Endometrial microvascular endothelial cells (primary cell): ENCODE measurements at regions not wholly inside any gene's neighbourhood (a gene's known extent, or its start where the extent isn't known, plus 50 kb on each side); places are given as distances from the start of the nearest gene placed in this dataset.
"Not testable (repeated sequence)": the region's sequence is repeated elsewhere in the genome, so short reads cannot be mapped to it uniquely, and the experiment has no call there.

ENCODE experiments used
- in situ Hi-C: cut with HindIII; loops from 2 replicates; pipeline ENCODE4 v1.10.0; 2017; ENCODE audit warnings: low sequenced_read_pairs, low pct_unique_long_range_greater_than_20kb; ENCODE audit errors: inconsistent ontology term

GRCh38 chr14:38973083-38973700 is 129.8 kb downstream of the SEC23A start:
- in situ Hi-C loops, result no loop called here

DNA sequence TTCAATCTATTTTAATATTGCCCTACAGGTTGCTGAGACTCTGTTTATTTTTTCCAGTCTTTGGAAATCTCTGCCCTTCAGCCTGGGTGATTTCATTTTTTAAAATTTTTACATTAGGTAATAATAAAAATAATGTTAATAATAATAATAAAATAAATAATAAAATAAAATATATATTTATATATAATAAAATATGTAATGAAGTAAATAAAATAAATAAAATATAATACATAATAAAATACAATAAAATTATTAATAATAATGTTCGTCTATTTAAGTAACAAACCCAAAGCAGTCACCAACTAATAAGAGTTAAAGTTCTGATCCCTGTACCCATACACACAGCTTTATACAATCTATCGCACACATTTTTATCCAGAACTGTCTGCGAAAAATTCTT is 130.5 kb downstream of the SEC23A start:
- in situ Hi-C loops, result no loop called here

GRCh38 chr14:38971258-38971921 is 131.6 kb downstream of the SEC23A start:
- in situ Hi-C loops, result no loop called here

- in situ Hi-C loops, result no loop called here
Measured at GRCh38 chr14:38964630-38965029, 138.4 kb downstream of the SEC23A start.

GRCh38 chr14:38960946-38961531 is 142.0 kb downstream of the SEC23A start:
- in situ Hi-C loops, result no loop called here

DNA sequence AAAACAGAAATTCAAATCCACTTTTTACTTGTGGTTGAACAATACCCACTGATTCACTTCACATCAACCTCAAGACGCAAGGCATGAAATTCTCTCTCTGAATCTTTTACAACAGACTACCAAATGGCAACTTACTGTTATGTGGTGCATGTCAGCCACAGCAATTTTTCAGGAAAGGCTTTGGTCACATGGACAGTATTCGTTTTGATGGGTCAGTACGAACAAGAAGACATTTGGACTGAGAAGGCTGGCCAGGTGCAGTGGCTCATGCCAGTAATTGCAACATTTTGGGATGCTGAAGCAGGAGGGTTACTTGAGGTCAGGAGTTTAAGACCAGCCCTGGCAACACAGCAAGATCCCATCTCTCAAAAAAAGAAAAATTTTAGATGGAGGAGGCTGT is 144.0 kb downstream of the SEC23A start:
- in situ Hi-C loops, result no loop called here

DNA sequence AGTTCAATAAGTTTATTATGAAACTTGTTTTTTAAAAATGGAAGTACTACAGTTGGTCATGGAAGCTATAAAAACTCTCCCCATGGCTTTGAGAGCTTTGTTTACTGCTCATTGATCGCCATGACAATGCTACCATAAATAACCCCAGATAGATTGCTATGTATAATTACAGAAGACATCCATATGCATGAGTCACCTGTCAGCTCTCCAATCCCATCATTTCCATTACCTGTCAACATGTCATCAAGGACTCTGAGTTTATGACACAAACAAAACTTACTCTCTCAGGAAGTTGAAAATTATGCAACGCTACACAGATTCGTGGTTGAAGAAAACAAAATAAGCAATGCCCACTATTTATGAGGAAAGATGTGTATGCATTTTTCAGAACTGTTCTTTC is 144.4 kb downstream of the SEC23A start:
- in situ Hi-C loops, result no loop called here

DNA sequence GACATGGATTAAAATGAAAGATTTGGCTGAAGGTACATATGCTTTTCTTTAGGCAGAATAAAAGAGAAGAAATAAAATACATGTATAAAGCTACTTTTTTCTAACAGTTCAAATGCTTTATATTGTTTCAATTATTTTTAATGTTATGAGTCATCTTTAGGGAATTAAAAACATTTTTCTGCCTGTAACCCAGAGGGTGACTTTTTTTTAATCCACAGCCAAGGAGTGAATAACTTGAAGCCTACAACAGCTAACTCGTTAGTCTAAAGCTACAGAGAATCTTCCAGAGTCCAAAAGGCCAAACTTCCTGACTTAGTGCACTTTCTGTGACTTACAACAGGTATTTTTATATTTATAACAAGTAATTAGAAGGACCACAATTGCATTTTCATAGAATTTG is 151.6 kb downstream of the SEC23A start:
- in situ Hi-C loops, result no loop called here

DNA sequence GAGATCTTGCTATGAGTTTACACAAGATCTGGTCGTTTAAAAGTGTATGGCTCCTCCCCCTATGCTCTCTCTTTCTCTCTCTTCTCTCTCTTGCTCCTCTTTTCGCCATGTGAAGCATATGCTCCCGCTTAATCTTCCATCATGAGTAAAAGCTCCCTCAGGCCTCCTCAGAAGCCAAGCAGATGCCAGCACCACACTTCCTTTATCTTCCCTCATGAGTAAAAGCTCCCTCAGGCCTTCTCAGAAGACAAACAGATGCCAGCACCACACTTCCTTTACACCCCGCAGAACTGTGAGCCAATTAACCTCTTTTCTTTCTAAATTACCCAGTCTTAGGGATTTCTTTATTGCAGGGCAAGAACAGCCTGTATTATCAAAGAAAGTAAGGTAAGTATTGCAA is 152.4 kb downstream of the SEC23A start:
- in situ Hi-C loops, result no loop called here

DNA sequence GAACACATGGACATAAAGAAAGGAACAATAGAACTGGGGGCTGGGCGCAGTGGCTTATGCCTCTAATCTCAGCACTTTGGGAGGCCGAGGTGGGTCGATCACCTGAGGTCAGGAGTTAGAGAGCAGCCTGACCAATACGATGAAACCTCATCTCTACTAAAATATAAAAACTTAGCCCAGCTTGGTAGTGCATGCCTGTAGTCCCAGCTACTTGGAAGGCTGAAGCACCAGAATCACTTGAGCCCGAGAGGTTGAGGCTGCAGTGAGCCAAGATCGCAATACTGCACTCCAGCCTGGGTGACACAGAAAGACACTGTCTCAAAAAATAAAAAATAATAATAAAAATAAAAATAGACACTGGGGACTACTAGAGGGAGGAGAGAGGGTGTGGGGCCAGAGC is 154.5 kb downstream of the SEC23A start:
- in situ Hi-C loops, result no loop called here

DNA sequence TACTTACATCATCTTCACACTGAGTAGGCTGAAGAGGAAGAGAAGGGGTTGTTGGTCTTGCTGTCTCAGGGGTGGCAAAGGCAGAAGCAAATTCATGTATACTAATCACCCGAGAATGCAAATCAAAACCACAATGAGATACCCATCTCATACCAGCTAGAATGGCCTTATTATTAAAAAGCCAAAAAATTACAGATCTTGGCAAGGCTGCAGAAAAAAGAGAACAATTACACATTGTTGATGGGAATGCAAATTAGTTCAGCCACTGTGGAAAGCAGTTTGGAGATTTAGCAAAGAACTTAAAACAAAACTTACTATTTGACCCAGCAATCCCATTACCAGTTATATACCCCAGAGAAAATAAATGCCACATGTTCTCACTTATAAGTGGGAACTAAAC is 154.9 kb downstream of the SEC23A start:
- in situ Hi-C loops, result no loop called here

- in situ Hi-C loops, result no loop called here
Measured at GRCh38 chr14:38947343-38947742, 155.7 kb downstream of the SEC23A start.

DNA sequence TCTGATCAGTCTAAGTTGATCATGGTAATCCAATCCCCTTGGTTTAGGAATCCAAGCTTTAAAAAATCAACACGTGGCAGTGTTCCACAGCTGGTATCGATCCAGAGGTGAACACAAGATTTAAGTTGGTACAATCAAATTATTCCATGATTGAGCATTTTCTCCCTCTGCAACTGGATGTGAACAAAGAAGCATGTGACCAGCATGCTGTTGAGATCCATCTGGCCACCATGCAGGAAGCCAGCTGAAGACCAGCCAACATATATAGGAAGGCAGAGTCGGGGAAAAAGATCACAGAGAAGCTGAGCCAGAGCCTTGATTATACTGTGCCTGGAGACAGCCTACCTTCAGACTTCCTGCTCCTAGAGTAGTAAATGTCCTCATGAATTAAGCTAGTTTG is 158.3 kb downstream of the SEC23A start:
- in situ Hi-C loops, result no loop called here

- in situ Hi-C loops, result no loop called here
Measured at GRCh38 chr14:38941488-38941887, 161.5 kb downstream of the SEC23A start.

DNA sequence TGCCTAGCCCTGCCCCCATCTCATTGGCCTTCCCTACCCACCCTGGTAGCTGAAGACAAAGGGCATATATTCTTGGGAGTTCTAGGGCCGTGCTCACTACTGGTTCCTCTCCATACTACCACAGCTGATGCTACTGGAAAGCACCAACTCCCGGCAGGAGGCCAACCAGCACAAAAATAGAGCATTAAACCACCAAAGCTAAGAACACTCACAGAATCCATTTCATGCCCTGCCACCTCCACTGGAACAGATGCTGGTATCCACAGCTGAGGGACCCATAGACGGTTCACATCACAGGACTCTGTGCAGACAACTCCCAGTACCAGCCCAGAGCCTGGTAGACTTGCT is 170.4 kb downstream of the SEC23A start:
- in situ Hi-C loops, result not testable (repeated sequence)

GRCh38 chr14:38931969-38932652 is 170.9 kb downstream of the SEC23A start:
- in situ Hi-C loops, result no loop called here

- in situ Hi-C loops, result no loop called here
Measured at GRCh38 chr14:38930898-38931297, 172.1 kb downstream of the SEC23A start.

DNA sequence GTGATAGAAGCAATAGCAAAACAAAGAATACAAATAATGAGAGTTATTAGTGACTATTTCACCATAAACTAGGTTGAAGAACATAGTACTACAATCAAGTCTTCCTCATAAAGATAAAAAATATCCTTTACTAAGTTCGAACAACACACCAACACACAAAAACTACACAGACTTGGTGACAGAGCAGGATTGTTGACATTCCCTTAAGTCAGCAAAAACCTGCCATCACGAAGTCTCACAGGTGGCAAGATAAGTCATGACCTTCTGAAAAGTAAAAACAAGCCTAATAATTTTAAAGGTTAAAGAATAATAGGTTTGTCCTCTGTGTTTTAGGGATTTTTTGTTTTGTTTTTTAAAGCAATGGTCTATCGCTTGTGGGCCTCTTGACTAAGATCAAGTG is 173.0 kb downstream of the SEC23A start:
- in situ Hi-C loops, result no loop called here

DNA sequence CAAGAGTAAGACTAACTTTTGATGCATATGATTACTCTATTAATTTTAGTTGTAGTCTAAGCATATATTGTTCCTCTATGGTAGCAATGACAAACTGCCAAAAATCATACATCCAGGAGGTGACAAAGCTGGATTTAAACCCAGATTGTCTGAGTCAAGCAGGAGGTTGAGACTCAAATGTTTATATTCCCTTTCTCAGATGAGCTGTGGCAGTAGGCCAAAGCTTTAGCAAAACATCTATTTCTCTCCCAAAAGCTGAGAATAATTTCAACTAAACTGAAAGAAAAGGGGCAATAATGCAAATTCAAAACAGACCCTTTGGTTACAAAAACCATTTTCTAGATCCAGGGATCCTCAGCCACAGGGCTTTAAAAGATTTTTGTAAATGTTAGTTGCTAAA is 173.6 kb downstream of the SEC23A start:
- in situ Hi-C loops, result no loop called here

GRCh38 chr14:38921893-38922292 is 181.1 kb downstream of the SEC23A start:
- in situ Hi-C loops, result not testable (repeated sequence)
